ENCODE measurements at regions not wholly inside any gene's neighbourhood (a gene's known extent, or its start where the extent isn't known, plus 50 kb on each side); places are given as distances from the start of the nearest gene placed in this dataset.

DNA sequence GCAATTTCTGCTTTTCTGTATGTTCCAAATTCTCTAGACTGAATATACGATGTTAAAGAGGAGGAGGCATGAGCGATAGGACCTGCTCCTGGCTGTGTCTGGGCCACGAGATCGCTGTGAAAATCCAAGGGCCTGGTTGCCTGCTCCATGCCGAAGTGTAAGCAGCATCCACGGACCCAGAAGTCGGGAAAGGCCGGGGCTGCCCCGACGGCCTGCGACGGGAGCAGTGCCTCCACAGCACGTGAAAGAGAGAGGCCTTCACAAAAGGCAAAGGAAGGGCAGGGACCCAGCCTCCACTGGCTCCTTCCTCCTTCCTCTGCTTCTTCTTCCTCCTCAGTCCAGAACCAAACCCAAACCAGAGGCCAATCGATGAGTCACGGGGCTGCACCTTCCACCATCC is 122.9 kb upstream of the MGMT start:
- intact Hi-C loops (cut with DNase I), result no loop called here
- TF ChIP-seq, protein P1, sequence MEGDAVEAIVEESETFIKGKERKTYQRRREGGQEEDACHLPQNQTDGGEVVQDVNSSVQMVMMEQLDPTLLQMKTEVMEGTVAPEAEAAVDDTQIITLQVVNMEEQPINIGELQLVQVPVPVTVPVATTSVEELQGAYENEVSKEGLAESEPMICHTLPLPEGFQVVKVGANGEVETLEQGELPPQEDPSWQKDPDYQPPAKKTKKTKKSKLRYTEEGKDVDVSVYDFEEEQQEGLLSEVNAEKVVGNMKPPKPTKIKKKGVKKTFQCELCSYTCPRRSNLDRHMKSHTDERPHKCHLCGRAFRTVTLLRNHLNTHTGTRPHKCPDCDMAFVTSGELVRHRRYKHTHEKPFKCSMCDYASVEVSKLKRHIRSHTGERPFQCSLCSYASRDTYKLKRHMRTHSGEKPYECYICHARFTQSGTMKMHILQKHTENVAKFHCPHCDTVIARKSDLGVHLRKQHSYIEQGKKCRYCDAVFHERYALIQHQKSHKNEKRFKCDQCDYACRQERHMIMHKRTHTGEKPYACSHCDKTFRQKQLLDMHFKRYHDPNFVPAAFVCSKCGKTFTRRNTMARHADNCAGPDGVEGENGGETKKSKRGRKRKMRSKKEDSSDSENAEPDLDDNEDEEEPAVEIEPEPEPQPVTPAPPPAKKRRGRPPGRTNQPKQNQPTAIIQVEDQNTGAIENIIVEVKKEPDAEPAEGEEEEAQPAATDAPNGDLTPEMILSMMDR (IDR thresholded peaks at IDR 0.05), result no peak
- Histone ChIP-seq H3K4me3 (no peak overlapping the region), H3K36me3 (ENCODE audit: insufficient read depth in 1 of 2, low read depth in 1 of 2) (no peaks in the 10 kb centered on the region), H3K27me3 (ENCODE audit: insufficient read depth in 3 of 3, low read length in 2 of 3) (no peaks in the 10 kb centered on the region), H3K27ac (no peak overlapping the region), H3K9me3 (no peaks in the 10 kb centered on the region), H3K4me1 (no peaks in the 10 kb centered on the region)
- DNase-seq, result no peak
- ATAC-seq, result no peak
- 93 to 94% (median 93%) methylated on average over 10 to 15 of the region's 15 CpGs for WGBS, 3 donors

DNA sequence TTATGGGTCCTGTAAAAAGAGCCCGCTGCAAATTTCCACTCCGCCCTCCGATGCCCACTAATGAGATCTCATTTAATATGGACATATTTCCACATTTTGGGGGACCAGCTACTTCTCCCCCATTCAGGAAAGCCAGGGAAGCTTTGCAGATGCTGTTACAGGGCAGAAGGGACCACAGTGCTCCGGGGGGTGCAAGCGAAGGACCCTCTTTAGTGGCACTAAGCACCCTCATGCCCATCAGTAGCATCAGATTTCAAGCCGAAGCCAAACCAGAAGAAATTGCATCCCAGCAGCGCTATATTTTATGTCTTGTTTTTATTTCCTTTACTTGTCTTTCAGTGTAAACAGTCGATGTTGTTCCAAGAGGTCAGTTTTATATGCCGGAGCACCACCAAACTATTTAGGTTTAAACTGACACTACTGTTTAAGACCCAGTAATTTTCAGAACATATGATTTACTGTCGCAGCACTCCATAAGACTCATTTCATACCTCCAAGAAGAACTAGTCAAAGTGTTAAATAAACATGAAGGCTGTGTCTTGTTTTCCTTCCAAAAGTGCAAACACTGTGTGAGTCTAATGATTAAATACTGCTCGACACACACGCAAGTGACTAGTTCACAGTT is 122.2 kb upstream of the MGMT start:
- DNase-seq (no peak), ATAC-seq (no peak)
- TF ChIP-seq, protein P1 (IDR thresholded peaks at IDR 0.05), result no peak
- no peaks in the 10 kb centered on the region for H3K36me3 ChIP-seq (ENCODE audit: insufficient read depth in 1 of 2, low read depth in 1 of 2)
- no peaks in the 10 kb centered on the region for H3K27me3 ChIP-seq (ENCODE audit: insufficient read depth in 3 of 3, low read length in 2 of 3)
- H3K9me3 ChIP-seq, result no peaks in the 10 kb centered on the region
- 82 to 84% (median 83%) methylated on average over 12 of the region's 12 CpGs for WGBS, 3 donors
- H3K27ac ChIP-seq, result no peak overlapping the region
- no peaks in the 10 kb centered on the region for H3K4me1 ChIP-seq
- intact Hi-C loops (cut with DNase I), result no loop called here
- no peak overlapping the region for H3K4me3 ChIP-seq

DNA sequence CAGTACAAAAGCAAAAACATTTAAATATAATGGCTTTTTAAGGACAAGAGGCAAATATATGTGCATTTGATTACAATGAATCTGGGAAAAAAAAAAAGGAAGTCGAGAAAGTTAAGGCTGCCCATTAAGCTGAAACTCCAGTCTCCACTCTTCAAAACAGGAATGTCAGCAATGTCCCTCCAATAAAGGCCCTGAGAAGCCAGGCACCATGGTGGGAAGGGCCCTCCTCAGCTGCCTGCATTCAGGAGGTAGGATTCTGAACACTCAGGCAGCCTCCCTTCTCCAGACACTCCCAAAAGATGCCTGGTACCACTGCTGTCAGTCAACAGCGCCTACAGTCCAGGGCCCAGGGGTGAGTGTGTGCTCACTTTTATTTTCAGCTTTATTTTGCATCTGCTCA is 121.3 kb upstream of the MGMT start:
- Histone ChIP-seq H3K27ac (no peak overlapping the region), H3K4me3 (no peak overlapping the region), H3K36me3 (ENCODE audit: insufficient read depth in 1 of 2, low read depth in 1 of 2) (no peaks in the 10 kb centered on the region), H3K4me1 (no peaks in the 10 kb centered on the region), H3K27me3 (ENCODE audit: insufficient read depth in 3 of 3, low read length in 2 of 3) (no peaks in the 10 kb centered on the region), H3K9me3 (no peaks in the 10 kb centered on the region)
- ATAC-seq (no peak), DNase-seq (no peak)
- TF ChIP-seq, protein P1 (IDR thresholded peaks at IDR 0.05), result no peak
- 73 to 88% (median 81%) methylated on average over 2 of the region's 2 CpGs for WGBS, 3 donors
- intact Hi-C loops (cut with DNase I), result no loop called here

DNA sequence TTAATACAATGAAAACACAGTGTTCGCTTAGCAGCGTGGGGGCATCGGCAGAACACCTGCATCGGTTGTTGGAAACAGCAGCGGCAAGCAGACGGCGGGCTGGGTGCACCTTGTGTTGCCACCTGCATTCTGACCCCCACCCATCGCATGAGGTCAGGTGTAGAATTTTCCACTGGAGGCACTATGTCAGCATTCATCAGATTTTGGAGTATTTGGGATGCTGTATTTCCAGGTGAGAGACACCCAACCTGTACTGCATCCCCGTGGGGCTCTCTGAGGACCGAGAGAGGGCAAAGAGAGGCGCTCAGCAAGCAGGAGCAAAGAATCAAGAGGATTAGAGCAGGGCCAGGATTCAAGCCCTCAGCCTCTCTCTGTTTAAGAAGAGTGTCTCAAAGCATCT is 116.4 kb upstream of the MGMT start:
- intact Hi-C loops (cut with DNase I), result no loop called here
- 85 to 86% (median 86%) methylated on average over 11 of the region's 11 CpGs for WGBS, 3 donors
- DNase-seq, result no peak
- Histone ChIP-seq H3K27me3 (ENCODE audit: insufficient read depth in 3 of 3, low read length in 2 of 3) (no peaks in the 10 kb centered on the region), H3K27ac (no peak overlapping the region), H3K4me3 (no peak overlapping the region), H3K36me3 (ENCODE audit: insufficient read depth in 1 of 2, low read depth in 1 of 2) (no peaks in the 10 kb centered on the region), H3K4me1 (no peaks in the 10 kb centered on the region), H3K9me3 (peaks cover 4% of the 10 kb centered on the region)
- no peak for ATAC-seq
- TF ChIP-seq, protein P1 (IDR thresholded peaks at IDR 0.05), result no peak

DNA sequence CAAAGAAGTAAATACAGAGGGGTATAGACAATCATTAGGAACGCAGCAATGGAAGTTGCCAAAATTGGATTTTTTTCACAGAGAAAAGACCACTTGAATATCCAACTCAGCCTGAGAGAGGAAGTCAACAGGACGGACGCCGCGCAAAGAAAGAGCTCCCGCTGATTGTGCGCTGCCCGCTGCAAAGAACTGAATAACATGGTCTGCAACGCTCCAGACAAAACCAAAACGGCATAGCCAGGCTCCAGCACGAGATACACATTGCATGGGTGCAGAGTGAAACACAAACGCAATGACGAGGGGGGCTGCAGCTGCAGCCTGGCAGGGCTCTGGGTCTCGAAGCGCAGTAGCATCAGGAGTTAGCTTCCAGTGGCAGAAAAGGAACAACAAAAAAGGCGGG is 113.9 kb upstream of the MGMT start:
- H3K27ac ChIP-seq, result no peak overlapping the region
- H3K4me1 ChIP-seq, result no peaks in the 10 kb centered on the region
- no peak overlapping the region for H3K4me3 ChIP-seq
- DNase-seq (no peak), ATAC-seq (no peak)
- intact Hi-C loops (cut with DNase I), result no loop called here
- TF ChIP-seq, protein P1 (IDR thresholded peaks at IDR 0.05), result no peak
- peaks cover 0 to 3% (median 0%) of the 10 kb centered on the region in 3 donors for H3K27me3 ChIP-seq (ENCODE audit: insufficient read depth in 3 of 3, low read length in 2 of 3)
- H3K36me3 ChIP-seq (ENCODE audit: insufficient read depth in 1 of 2, low read depth in 1 of 2), result no peaks in the 10 kb centered on the region
- H3K9me3 ChIP-seq, result peaks cover 19% of the 10 kb centered on the region
- 87 to 91% (median 90%) methylated on average over 16 of the region's 16 CpGs for WGBS, 3 donors
